IMR-90 (cell line): ENCODE measurements at regions not wholly inside any gene's neighbourhood (a gene's known extent, or its start where the extent isn't known, plus 50 kb on each side); places are given as distances from the start of the nearest gene placed in this dataset.

Experiments used
- ATAC-seq: fragments of 200-7000 bp; cut with Tn5 transposase; 2 replicates; pipeline ENCODE4 v1.9.1; 2020; ENCODE audit warnings: low read depth, mild to moderate bottlenecking, moderate library complexity
- BruUV-seq: library from RNA; stranded (reverse); fragments of 400-500 nt; replicated peaks from 2 replicates; lab custom pipeline; 2021; lab: Mats Ljungman, UMichigan
- CTCF ChIA-PET: fragments of 300-600 bp; formaldehyde crosslinking; extraction: SDS; loops from one replicate; lab custom pipeline; 2021; ENCODE audit warnings: antibody characterized with exemption; lab: Yijun Ruan, JAX
- POLR2A ChIA-PET: fragments of 300-600 bp; sonication (Branson Sonifier 250); formaldehyde crosslinking; loops from one replicate; lab custom pipeline; 2022; ENCODE audit warnings: antibody characterized with exemption; ENCODE audit not compliant: unreplicated experiment; lab: Charles Lee
- DNase-seq: peaks from one replicate; pipeline ENCODE4 v3.0.0; 2013
- H2AFZ ChIP-seq: replicated peaks from 2 replicates; pipeline ENCODE3; 2013; ENCODE audit warnings: low read length, mild to moderate bottlenecking; ENCODE audit not compliant: poor library complexity
- H2AK5ac ChIP-seq: 2 replicates; pipeline ENCODE4 v1.6.1; 2013; ENCODE audit warnings: low read depth, low read length, inconsistent platforms
- H2AK9ac ChIP-seq: replicated peaks from 2 replicates; pipeline ENCODE3; 2013; ENCODE audit warnings: mild to moderate bottlenecking, low read depth, low read length, moderate library complexity; ENCODE audit not compliant: poor library complexity
- H2BK120ac ChIP-seq: 2 replicates; pipeline ENCODE4 v1.6.1; 2013; ENCODE audit warnings: low read depth, low read length, inconsistent platforms
- H2BK15ac ChIP-seq: 3 replicates; pipeline ENCODE4 v1.6.1; 2013; ENCODE audit warnings: low read depth, low read length, inconsistent platforms
- H2BK20ac ChIP-seq: 2 replicates; pipeline ENCODE4 v1.6.1; 2013; ENCODE audit warnings: low read depth, mild to moderate bottlenecking, inconsistent platforms, low read length, moderate library complexity
- H2BK5ac ChIP-seq: 2 replicates; pipeline ENCODE4 v1.6.1; 2013; ENCODE audit warnings: mild to moderate bottlenecking, low read depth, low read length, inconsistent platforms; ENCODE audit not compliant: poor library complexity, severe bottlenecking
- H3K14ac ChIP-seq: replicated peaks from 2 replicates; pipeline ENCODE4 v1.6.1; 2013; ENCODE audit warnings: low read depth, low read length, inconsistent platforms
- H3K18ac ChIP-seq: 2 replicates; pipeline ENCODE4 v1.6.1; 2013; ENCODE audit warnings: low read depth, low read length, control low read depth
- H3K23ac ChIP-seq: 2 replicates; pipeline ENCODE4 v1.6.1; 2013; ENCODE audit warnings: low read depth, low read length, inconsistent platforms
- H3K27ac ChIP-seq: 2 replicates; pipeline ENCODE4 v1.5.1; 2013; ENCODE audit warnings: mild to moderate bottlenecking, control low read depth, low read length; ENCODE audit not compliant: insufficient read depth
- H3K27me3 ChIP-seq: 2 replicates; pipeline ENCODE4 v1.6.1; 2013; ENCODE audit warnings: low read length; ENCODE audit not compliant: control insufficient read depth, insufficient read depth
- H3K36me3 ChIP-seq: 2 replicates; pipeline ENCODE4 v1.6.1; 2013; ENCODE audit warnings: low read length, mixed read lengths; ENCODE audit not compliant: control insufficient read depth, insufficient read depth
- H3K4ac ChIP-seq: 2 replicates; pipeline ENCODE4 v1.6.1; 2013; ENCODE audit warnings: low read depth, low read length, inconsistent platforms
- H3K4me1 ChIP-seq: 2 replicates; pipeline ENCODE4 v1.6.1; 2013; ENCODE audit warnings: low read length, mixed read lengths; ENCODE audit not compliant: control insufficient read depth, insufficient read depth
- H3K4me2 ChIP-seq: 2 replicates; pipeline ENCODE4 v1.6.1; 2013; ENCODE audit warnings: low read depth, mild to moderate bottlenecking, control low read depth, low read length, moderate library complexity
- H3K4me3 ChIP-seq: 2 replicates; pipeline ENCODE4 v1.5.1; 2013; ENCODE audit warnings: low read depth, mild to moderate bottlenecking, control low read depth, low read length, moderate library complexity; ENCODE audit not compliant: insufficient read depth
- H3K56ac ChIP-seq: 2 replicates; pipeline ENCODE4 v1.6.1; 2013; ENCODE audit warnings: low read length, inconsistent platforms; ENCODE audit not compliant: insufficient read depth; ENCODE audit errors: extremely low read depth
- H3K79me1 ChIP-seq, 2 experiments: 2 replicates each; pipeline ENCODE4 v1.6.1; 2013; ENCODE audit warnings: low read length in 2 of 2, inconsistent platforms in 1 of 2, low read depth in 1 of 2
- H3K9ac ChIP-seq: 2 replicates; pipeline ENCODE4 v1.6.1; 2013; ENCODE audit warnings: low read depth, low read length, control low read depth
- H3K9me1 ChIP-seq: 2 replicates; pipeline ENCODE4 v1.6.1; 2013; ENCODE audit warnings: low read length, inconsistent platforms; ENCODE audit not compliant: insufficient read depth
- H3K9me3 ChIP-seq: 2 replicates; pipeline ENCODE4 v1.6.1; 2013; ENCODE audit warnings: low read length; ENCODE audit not compliant: control insufficient read depth, insufficient read depth
- H4K20me1 ChIP-seq: 2 replicates; pipeline ENCODE4 v1.6.1; 2013; ENCODE audit warnings: low read length, inconsistent platforms; ENCODE audit not compliant: insufficient read depth
- H4K5ac ChIP-seq: 2 replicates; pipeline ENCODE4 v1.6.1; 2013; ENCODE audit warnings: mild to moderate bottlenecking, low read depth, low read length, control low read depth
- H4K8ac ChIP-seq, 2 experiments: 2 replicates each; pipeline ENCODE4 v1.6.1; 2013; ENCODE audit warnings: low read depth in 2 of 2, low read length in 2 of 2, control low read depth in 1 of 2, inconsistent platforms in 1 of 2
- H4K91ac ChIP-seq: 2 replicates; pipeline ENCODE4 v1.6.1; 2013; ENCODE audit warnings: low read depth, low read length, inconsistent platforms; ENCODE audit not compliant: insufficient read depth
- CHD1 ChIP-seq: IDR thresholded peaks from 2 replicates; pipeline ENCODE4 v1.6.1; 2012; ENCODE audit warnings: low read depth, low read length, improper control_type of control experiment
- CTCF ChIP-seq: conservative IDR thresholded peaks from 2 replicates; pipeline ENCODE4 v1.5.1; 2012; ENCODE audit warnings: mild to moderate bottlenecking, low read depth, low read length, improper control_type of control experiment
- ELK1 ChIP-seq: fragments of 150-350 bp; IDR thresholded peaks from 2 replicates; pipeline ENCODE4 v1.6.1; 2016; ENCODE audit warnings: low read depth, mild to moderate bottlenecking, low read length, moderate library complexity, borderline replicate concordance
- MAZ ChIP-seq: IDR thresholded peaks from 2 replicates; pipeline ENCODE4 v1.6.1; 2012; ENCODE audit warnings: low read depth, mild to moderate bottlenecking, low read length, improper control_type of control experiment, moderate library complexity, borderline replicate concordance
- POLR2A ChIP-seq: IDR thresholded peaks from 2 replicates; pipeline ENCODE4 v1.6.1; 2012; ENCODE audit warnings: mild to moderate bottlenecking, low read depth, low read length
- RAD21 ChIP-seq: IDR thresholded peaks from 2 replicates; pipeline ENCODE4 v1.6.1; 2012; ENCODE audit warnings: low read length, improper control_type of control experiment
- RCOR1 ChIP-seq: IDR thresholded peaks from 2 replicates; pipeline ENCODE4 v1.6.1; 2012; ENCODE audit warnings: mild to moderate bottlenecking, low read length, improper control_type of control experiment; ENCODE audit not compliant: insufficient replicate concordance
- RFX5 ChIP-seq: IDR thresholded peaks from 2 replicates; pipeline ENCODE4 v1.8.0; 2012; ENCODE audit warnings: low read depth, mild to moderate bottlenecking, low read length, moderate library complexity
- SMC3 ChIP-seq: fragments of 150-350 bp; IDR thresholded peaks from 2 replicates; pipeline ENCODE4 v1.6.1; 2016; ENCODE audit warnings: low read depth, mild to moderate bottlenecking, antibody characterized with exemption, low read length, moderate library complexity
- WGBS, 2 experiments: methylation state at CpG; one replicate each; pipeline versions ENCODE4 v1.1.5 to v1.1.7; 2013; ENCODE audit warnings: missing lambda C conversion rate in 2 of 2; ENCODE audit not compliant: insufficient read length in 1 of 2; ENCODE audit errors: extremely low coverage in 2 of 2; 5-methylcytosine and 5-hydroxymethylcytosine counted together
- dilution Hi-C: fragments of 300-500 bp; cut with HindIII; formaldehyde crosslinking; loops from one replicate; pipeline ENCODE4 v1.14.3; 2018; ENCODE audit warnings: low sequenced_read_pairs; ENCODE audit not compliant: unreplicated experiment
- in situ Hi-C: fragments of 300-500 bp; cut with MboI; formaldehyde crosslinking; loops from 3 replicates; pipeline ENCODE4 v1.14.3; 2019; ENCODE audit warnings: low sequenced_read_pairs, inconsistent platforms, mixed read lengths
- intact Hi-C: fragments of 100-400 bp; cut with micrococcal nuclease; formaldehyde crosslinking; loops from 2 replicates; pipeline ENCODE4 v1.10.0; 2022

- H3K27me3 ChIP-seq: no peaks in the 10 kb centered on the region
- no peak overlapping the region for H4K5ac ChIP-seq
- H2BK5ac ChIP-seq: no peak overlapping the region
- no peak overlapping the region for H3K4me2 ChIP-seq
- ChIA-PET POLR2A (no interaction called here), CTCF (no interaction called here)
- 0 out of 2 replicates have a peak, but pooled peaks cover 6% of the 10 kb centered on the region for H3K9me1 ChIP-seq
- no peak overlapping the region for H3K18ac ChIP-seq
- peaks cover 2% of the 10 kb centered on the region; the same call in 1 of the 2 replicates for H3K36me3 ChIP-seq
- H3K9me3 ChIP-seq: peaks cover 14% of the 10 kb centered on the region
- intact Hi-C loops: no loop called here
- in situ Hi-C loops: no loop called here
- peak overlapping the region; percentile 74; the same call in 1 of the 2 replicates for H2AK5ac ChIP-seq
- no peak overlapping the region for H3K4ac ChIP-seq
- no peak for DNase-seq
- WGBS, 2 experiments: no CpG with 5 or more reads among the region's 2 CpGs
- no peak overlapping the region for H2AK9ac ChIP-seq
- H4K8ac ChIP-seq: no peak overlapping the region
- H3K27ac ChIP-seq: no peak overlapping the region
- H4K20me1 ChIP-seq: no peaks in the 10 kb centered on the region
- H3K23ac ChIP-seq: no peak overlapping the region
- H3K79me1 ChIP-seq: no peaks in the 10 kb centered on the region
- H2BK20ac ChIP-seq: no peak overlapping the region
- H3K14ac ChIP-seq: no peak overlapping the region
- no peak overlapping the region for H3K9ac ChIP-seq
- no peak for TF ChIP-seq SMC3
- no peak for TF ChIP-seq RCOR1
- no peak for TF ChIP-seq CHD1
- TF ChIP-seq RFX5: no peak
- no peak for TF ChIP-seq ELK1
- TF ChIP-seq MAZ: no peak
- TF ChIP-seq CTCF: no peak
- no peak for TF ChIP-seq POLR2A
- no peak for TF ChIP-seq RAD21
- no peak overlapping the region for H4K91ac ChIP-seq
- H2BK120ac ChIP-seq: no peak overlapping the region; the same call in 1 of the 2 replicates
- H3K56ac ChIP-seq: no peak overlapping the region
- dilution Hi-C loops: no loop called here
- no peak overlapping the region for H2AFZ ChIP-seq
- no peak for ATAC-seq
- peaks cover 6% of the 10 kb centered on the region for H3K4me1 ChIP-seq
- no peak overlapping the region for H3K4me3 ChIP-seq
- BruUV-seq: no TSS peak
- H2BK15ac ChIP-seq: no peak overlapping the region
Observed at GRCh38 chr9:92165484-92165883, 50.3 kb upstream of the SPTLC1 start.
